Limb (tissue), 2 donors: ENCODE measurements at regions not wholly inside any gene's neighbourhood (a gene's known extent, or its start where the extent isn't known, plus 50 kb on each side); places are given as distances from the start of the nearest gene placed in this dataset.
"Not testable (repeated sequence)": the region's sequence is repeated elsewhere in the genome, so short reads cannot be mapped to it uniquely, and the experiment has no call there.

Experiments used
- DNase-seq, 2 donors: peaks; one replicate each; pipeline ENCODE4 v3.0.0-alpha.2; 2016; ENCODE audit errors: extremely low spot score in 2 of 2

DNA sequence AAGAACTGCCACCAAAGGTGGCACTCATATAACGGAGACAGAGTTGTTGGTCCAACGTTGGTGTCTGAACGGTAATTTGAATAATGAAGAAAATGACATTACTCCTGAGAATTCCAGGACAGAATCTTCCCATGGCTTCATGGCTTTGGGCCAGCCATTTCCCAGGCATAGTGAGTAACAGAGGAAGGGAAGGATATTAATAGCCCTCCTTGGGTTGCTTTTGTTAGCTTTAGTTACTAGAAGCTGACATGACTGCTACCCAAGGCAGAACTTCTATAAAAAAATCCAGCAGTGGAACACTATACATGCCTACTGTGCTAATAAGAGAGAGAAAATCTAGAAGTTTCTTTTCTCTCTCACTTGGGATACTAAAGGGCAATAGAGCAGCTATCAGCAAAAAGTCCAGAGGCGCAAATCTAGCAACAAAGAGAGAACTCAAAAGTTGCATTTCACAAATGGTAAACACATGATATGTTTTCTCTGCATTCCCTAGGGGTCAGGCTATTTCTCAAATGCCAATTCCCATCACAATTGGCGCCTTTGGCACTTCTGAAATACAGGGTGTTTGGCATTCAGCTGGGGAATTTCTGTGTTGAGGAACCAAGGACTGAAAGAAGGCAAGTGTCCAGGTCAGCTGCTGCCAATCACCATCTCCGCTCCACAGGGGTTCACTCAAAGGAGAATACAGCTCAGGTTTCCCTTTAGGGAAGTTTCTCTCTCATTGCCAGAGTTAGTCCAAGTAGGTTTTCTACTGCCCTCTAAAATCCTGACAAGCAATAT, 160.8 kb upstream of the KYNU start:
- DNase-seq, result no peak

- DNase-seq, result no peak
Observed at GRCh38 chr2:142714600-142714999, 162.9 kb upstream of the KYNU start.

DNA sequence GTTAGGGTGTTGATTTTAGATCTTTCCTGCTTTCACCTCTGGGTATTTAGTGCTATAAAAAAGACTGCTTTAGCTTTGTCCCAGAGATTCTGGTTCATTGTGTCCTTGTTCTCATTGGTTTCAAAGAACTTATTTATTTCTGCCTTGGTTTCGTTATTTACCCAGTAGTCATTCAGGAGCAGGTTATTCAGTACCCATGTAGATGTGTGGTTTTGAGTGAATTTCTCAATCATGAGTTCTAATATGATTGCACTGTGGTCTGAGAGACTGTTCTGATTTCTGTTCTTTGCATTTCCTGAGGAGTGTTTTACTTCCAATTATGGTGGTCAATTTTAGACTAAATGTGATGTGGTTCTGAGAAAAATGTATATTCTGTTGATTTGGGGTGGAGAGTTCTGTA, 167.1 kb upstream of the KYNU start:
- DNase-seq, result no peak

DNA sequence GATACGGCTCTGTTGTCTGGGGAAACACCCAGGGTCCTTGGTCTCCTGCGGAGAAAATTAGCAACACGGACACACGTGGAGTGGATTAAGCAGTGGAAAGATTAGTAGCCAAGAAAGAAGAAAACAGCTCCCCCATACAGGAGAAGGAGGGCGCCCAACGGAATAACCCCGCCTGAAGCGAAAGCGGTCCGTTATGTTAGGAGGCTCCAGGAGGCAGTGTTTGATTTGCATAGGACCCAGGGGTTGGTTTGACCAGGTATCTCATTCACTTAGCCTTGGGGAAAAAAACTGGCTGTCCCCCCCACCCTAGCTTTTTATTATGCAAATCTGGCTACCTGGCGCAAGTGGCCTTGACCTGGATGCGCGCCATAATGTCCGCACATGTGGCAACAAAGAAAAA, 170.1 kb upstream of the KYNU start:
- DNase-seq, result no peak

DNA sequence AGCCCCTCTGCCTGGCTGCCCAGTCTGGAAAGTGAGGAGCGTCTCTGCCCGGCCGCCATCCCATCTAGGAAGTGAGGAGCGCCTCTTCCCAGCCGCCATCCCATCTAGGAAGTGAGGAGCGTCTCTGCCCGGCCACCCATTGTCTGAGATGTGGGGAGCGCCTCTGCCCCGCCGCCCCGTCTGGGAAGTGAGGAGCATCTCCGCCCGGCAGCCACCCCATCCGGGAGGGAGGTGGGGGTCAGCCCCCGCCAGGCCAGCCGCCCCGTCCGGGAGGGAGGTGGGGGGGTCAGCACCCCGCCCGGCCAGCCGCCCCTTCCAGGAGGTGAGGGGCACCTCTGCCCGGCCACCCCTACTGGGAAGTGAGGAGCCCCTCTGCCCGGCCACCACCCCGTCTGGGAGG, 175.1 kb upstream of the KYNU start:
- DNase-seq, result not testable (repeated sequence)

- not testable (repeated sequence) for DNase-seq
Observed at GRCh38 chr2:142695350-142696257, 181.9 kb upstream of the KYNU start.

DNA sequence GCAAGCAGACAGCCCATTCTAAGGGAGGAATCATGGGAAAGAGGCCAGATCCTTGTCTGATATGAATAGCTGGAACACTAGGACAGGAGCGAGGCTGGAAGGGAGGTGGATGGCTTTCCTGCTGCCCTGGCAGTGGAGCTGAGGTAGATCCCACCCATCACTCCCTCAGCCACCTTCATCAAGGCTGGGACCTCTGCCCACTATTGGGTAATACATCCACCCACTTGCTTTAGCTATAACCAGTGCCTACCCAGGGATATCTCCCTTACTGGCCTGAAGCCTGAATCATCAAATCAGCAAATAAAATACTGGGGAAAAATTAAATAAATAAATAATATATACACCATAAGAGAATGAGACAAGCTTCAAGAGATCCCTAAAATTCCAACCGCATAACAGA, 183.2 kb upstream of the KYNU start:
- no peak for DNase-seq

GRCh38 chr2:142693171-142693950, 184.1 kb upstream of the KYNU start:
- no peak for DNase-seq

DNA sequence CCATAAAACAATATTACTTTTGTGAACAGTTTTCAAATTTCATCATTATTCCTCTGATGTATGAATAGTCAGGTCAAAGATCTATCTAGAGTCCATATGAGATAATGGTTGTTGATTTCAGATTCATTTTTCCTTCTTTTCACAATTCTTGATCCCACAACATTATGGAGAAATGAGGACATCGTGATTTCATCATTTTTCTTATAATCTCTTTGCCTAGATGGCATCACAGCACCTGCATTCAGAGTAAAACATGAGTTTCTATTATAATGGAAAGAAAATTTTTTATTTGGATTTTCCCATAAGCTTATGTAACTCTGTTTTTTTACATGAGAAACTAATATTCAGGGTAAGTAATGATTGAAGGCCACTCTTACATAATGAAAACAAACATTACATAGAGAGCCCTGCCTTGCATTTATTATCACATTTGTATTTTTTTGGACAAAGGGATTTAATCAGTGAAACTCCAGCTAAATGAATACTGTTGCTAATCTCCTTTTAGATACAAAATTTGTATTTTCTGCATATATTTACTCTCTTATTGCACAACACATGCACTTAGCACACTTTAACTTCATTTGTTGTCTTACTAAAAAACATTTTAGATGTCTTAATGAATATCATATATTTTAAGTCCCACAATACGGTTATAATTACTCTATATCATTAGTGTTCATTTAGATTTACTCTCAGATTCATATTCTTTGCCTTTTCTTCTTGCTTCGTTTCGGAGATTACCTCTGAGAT, 188.4 kb upstream of the KYNU start:
- DNase-seq, result no peak

DNA sequence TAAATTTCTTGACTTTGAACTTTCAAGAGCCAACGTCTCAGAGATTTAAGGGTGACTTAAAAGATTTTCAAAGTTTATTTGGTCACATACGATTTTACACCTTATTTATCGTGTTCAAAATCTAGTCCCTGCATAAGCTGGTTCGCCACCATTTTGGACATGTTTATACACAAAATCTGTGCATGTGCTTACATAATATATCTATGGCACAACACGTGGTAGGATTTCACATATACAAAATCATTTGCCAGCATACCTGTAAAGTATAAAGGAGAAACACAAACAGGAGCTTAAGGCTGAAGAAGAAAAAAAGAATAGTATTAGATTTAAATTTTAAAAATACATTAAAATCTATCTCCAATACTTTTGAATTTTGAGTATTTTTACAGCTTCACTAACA, 190.0 kb upstream of the KYNU start:
- no peak for DNase-seq

DNA sequence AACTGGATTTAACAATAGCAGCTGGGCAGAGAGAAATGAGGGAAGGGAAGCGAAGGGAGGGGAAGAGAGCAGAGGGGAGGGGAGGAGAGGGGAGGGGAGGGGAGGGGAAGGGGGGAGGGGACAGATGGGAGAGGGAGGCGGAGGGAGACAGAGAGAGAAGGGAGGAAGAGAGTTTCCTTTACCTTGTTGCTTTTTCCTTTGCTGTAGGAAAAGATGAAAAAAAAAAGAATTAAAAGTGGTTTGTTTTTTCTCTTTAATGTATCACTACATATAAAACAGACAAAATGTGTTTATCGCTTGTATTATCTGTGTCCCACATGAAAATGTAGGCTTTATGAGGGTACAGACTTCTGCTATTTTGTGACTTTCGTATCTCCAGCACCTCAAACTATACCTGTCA, 190.4 kb upstream of the KYNU start:
- DNase-seq, result no peak

DNA sequence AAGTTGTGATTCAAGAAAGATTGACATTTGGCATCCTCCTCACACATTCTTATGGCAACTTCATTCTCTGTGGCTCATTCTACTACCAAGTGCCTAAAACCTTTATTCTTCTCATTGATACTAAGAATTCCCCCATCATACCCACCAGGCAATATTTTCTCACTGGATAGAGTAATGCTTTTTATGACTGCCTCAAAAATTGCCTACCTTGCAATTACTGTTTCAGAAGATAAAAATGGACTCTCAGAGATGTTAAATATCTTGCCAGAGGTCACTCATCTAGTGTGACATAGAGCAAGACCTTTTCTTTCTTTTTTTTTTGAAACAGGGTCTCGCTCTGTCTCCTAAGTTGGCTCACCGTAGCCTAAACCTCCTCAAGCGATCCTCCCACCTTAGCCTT, 192.8 kb upstream of the KYNU start:
- DNase-seq, result no peak

- DNase-seq, result no peak
Observed at GRCh38 chr2:142682528-142682927, 194.9 kb upstream of the KYNU start.

DNA sequence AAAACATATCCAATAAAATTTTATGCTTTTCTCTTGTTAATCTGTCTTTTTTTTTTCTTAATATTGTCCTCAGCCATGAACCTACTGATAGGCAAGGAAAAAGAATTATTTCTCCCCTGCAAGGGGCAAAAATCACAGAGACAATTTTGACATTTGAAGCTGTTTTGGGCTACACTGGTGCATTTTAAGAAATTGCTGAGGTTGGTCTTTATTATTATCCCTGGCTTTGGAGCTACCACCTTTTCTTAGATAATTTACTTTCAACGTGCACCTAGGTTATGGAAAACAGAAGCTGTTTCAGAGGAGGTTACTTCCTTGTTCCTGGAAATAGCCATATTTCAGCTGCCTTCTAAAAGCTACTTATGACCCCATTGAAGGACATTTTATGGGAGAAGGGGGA, 195.5 kb upstream of the KYNU start:
- DNase-seq, result no peak

DNA sequence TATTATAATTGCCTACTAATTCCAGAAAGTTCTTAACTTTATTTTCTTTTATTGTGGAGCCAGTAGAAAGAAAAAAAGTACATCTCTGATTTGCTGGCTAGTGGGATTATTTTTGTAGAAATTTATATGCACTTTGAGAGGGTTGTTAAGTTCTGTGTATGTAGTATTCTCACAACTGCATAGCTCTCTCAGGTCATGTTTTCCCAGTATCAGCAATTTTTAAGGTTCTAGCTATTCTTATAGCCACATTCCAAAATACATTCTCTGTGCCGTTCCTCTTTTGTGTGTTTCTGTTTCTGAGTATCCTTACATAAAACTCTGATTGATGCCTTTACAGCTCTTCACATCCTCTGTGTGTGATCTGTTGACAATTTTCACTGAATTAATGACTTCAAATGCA, 199.3 kb upstream of the KYNU start:
- no peak for DNase-seq

DNA sequence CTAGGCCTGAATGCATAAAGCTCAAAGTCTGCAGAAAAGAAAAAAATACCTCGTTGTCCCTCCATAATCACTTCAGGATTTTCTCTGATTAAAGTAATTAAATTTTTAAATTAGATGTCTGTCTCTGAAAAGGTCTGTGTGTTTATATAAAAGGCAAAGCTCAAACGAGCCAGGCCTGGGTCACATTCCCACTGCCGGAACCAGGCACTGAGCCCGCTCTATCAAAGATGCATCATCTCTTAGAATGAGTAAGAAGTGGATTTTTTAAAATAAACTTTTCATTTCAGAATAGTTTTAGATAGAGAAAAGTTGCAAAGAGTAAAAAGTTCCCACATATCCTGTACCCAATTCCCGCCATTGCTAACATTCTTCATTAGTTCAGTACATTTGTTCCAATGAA, 202.1 kb upstream of the KYNU start:
- DNase-seq, result no peak

DNA sequence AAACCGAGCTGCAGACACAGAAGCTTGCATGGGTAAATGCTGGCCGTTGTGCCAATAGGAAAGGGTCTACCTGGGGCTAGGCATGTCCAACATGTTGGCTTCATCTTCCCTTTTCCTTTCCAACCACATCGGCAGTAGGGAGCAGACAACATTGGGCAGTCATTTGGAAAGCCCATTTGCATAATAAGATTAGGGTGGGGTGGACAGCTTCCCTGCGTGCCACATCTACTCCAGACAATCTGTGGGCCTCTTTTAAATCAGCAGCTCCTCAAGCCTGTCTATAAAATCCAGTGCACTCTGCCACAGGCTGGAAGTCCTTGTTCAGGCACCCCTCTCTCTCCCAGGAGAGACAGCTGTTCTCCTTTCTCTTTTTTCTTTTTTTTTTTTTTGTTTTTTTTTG, 203.6 kb upstream of the KYNU start:
- DNase-seq, result no peak

- no peak for DNase-seq
Observed at GRCh38 chr2:142672698-142673097, 204.8 kb upstream of the KYNU start.

DNA sequence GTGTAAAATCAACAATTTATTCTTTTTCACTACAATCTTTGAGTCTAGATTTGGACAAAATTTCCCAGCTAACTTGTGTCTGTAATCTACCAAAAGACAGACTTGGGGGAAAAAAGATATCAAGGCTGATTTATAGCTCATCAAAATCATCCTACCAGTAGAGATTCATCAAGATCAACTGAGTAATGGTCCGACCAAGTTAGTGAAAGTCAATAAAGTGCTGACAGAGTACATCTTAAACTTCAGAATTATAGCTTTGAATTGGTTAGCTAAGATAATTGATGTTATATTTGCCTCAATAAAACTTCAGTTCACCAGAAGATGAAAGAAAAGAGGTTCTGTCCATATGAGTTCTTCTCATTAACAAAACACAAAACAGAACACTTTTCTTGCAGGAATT, 207.1 kb upstream of the KYNU start:
- no peak for DNase-seq

GRCh38 chr2:142668420-142668819, 209.0 kb upstream of the KYNU start:
- DNase-seq, result no peak

DNA sequence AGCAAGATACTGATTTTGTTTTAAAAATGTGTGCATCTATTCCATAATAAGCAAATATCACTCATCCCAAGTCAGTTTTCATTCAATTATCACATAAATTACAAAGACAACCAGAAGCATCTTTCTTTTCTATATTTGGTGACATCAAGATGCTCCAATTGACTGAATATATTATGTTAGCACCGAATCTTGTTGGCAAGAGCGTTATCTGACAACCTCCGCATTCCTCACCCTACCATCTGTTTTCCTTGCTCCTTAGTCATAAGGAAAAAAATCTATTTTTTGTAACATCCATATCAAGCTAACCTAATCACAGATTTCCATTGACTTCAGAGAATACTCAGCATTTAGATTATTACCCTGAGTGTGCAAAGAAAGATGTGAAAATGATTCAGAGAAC, 212.2 kb upstream of the KYNU start:
- no peak for DNase-seq
